ENCODE measurements at regions not wholly inside any gene's neighbourhood (a gene's known extent, or its start where the extent isn't known, plus 50 kb on each side); places are given as distances from the start of the nearest gene placed in this dataset.

DNA sequence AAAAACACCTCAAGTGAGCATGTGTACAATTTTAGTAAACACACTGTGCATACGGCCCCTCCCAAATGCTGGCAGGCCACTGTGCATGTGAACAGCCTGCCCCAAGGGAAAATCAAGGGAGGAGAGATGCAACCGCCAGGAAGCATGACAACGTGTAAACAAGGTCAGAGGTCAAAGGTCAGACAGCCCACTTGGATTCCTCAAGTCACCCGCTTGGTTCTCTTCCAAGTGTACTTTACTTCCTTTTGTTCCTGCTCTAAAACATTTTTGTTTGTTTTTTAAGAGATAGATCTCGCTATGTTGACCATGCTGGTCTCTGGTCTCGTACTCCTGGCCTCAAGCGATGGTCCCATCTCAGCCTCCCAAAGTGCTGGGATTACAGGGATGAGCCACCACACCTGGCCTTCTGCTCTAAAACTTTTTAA lies 126.7 kb upstream of the SHB start:
- no peak overlapping the region for H3K4me3 ChIP-seq (ENCODE audit: low read length in 3 of 3)
- FAIRE-seq = no peak
- DNase-seq = peak in 1 of 5 donors; percentile 55

GRCh38 chr9:38194870-38195269 lies 125.8 kb upstream of the SHB start:
- no peak overlapping the region for H3K9ac ChIP-seq (ENCODE audit: low read length in 3 of 3)
- no peak for FAIRE-seq
- TF ChIP-seq CTCF (IDR thresholded peaks at IDR 0.05; ENCODE audit: borderline replicate concordance, extremely low read depth, insufficient read depth) = no peak

More for the DNA sequence above, 126.7 kb upstream of the SHB start:
- H3K27ac ChIP-seq (ENCODE audit: low read depth in 2 of 2, low read length in 2 of 2) = no peak overlapping the region
- H3K27me3 ChIP-seq (ENCODE audit: control insufficient read depth, insufficient read depth, low read length) = no peaks in the 10 kb centered on the region
- no peak overlapping the region for H3K9ac ChIP-seq (ENCODE audit: low read length in 3 of 3)
- intact Hi-C loops (cut with DNase I) = no loop called here
- H3K9me3 ChIP-seq (ENCODE audit: control insufficient read depth in 2 of 3, insufficient read depth in 1 of 3, low read length in 3 of 3) = no peaks in the 10 kb centered on the region
- TF ChIP-seq CTCF (IDR thresholded peaks at IDR 0.05; ENCODE audit: borderline replicate concordance, extremely low read depth, insufficient read depth) = no peak
- H3K36me3 ChIP-seq (ENCODE audit: control insufficient read depth in 2 of 3, insufficient read depth in 3 of 3, low read length in 3 of 3) = no peaks in the 10 kb centered on the region
- peaks cover 0 to 9% (median 7%) of the 10 kb centered on the region in 3 donors for H3K4me1 ChIP-seq (ENCODE audit: control insufficient read depth in 2 of 3, insufficient read depth in 2 of 3, low read depth in 1 of 3, low read length in 3 of 3)

GRCh38 chr9:38192731-38193265 lies 123.8 kb upstream of the SHB start:
- no peak overlapping the region for H3K4me3 ChIP-seq (ENCODE audit: low read length in 3 of 3)
- no peaks in the 10 kb centered on the region for H3K27me3 ChIP-seq (ENCODE audit: control insufficient read depth, insufficient read depth, low read length)
- H3K9ac ChIP-seq (ENCODE audit: low read length in 3 of 3) = no peak overlapping the region
- TF ChIP-seq CTCF (IDR thresholded peaks at IDR 0.05; ENCODE audit: borderline replicate concordance, extremely low read depth, insufficient read depth) = no peak
- no peak for DNase-seq
- intact Hi-C loops (cut with DNase I) = no loop called here
- no peaks in the 10 kb centered on the region for H3K9me3 ChIP-seq (ENCODE audit: control insufficient read depth in 2 of 3, insufficient read depth in 1 of 3, low read length in 3 of 3)
- no peak overlapping the region for H3K27ac ChIP-seq (ENCODE audit: low read depth in 2 of 2, low read length in 2 of 2)
- H3K4me1 ChIP-seq (ENCODE audit: control insufficient read depth in 2 of 3, insufficient read depth in 2 of 3, low read depth in 1 of 3, low read length in 3 of 3) = peaks cover 0 to 9% (median 7%) of the 10 kb centered on the region in 3 donors
- H3K36me3 ChIP-seq (ENCODE audit: control insufficient read depth in 2 of 3, insufficient read depth in 3 of 3, low read length in 3 of 3) = no peaks in the 10 kb centered on the region
- FAIRE-seq = no peak

More at GRCh38 chr9:38194870-38195269, 125.8 kb upstream of the SHB start:
- no peak overlapping the region for H3K27ac ChIP-seq (ENCODE audit: low read depth in 2 of 2, low read length in 2 of 2)
- no peak for DNase-seq
- H3K36me3 ChIP-seq (ENCODE audit: control insufficient read depth in 2 of 3, insufficient read depth in 3 of 3, low read length in 3 of 3) = no peaks in the 10 kb centered on the region
- no peaks in the 10 kb centered on the region for H3K9me3 ChIP-seq (ENCODE audit: control insufficient read depth in 2 of 3, insufficient read depth in 1 of 3, low read length in 3 of 3)
- peaks cover 0 to 9% (median 7%) of the 10 kb centered on the region in 3 donors for H3K4me1 ChIP-seq (ENCODE audit: control insufficient read depth in 2 of 3, insufficient read depth in 2 of 3, low read depth in 1 of 3, low read length in 3 of 3)
- intact Hi-C loops (cut with DNase I) = no loop called here
- no peaks in the 10 kb centered on the region for H3K27me3 ChIP-seq (ENCODE audit: control insufficient read depth, insufficient read depth, low read length)
- H3K4me3 ChIP-seq (ENCODE audit: low read length in 3 of 3) = no peak overlapping the region
